ENCODE measurements at regions not wholly inside any gene's neighbourhood (a gene's known extent, or its start where the extent isn't known, plus 50 kb on each side); places are given as distances from the start of the nearest gene placed in this dataset.

DNA sequence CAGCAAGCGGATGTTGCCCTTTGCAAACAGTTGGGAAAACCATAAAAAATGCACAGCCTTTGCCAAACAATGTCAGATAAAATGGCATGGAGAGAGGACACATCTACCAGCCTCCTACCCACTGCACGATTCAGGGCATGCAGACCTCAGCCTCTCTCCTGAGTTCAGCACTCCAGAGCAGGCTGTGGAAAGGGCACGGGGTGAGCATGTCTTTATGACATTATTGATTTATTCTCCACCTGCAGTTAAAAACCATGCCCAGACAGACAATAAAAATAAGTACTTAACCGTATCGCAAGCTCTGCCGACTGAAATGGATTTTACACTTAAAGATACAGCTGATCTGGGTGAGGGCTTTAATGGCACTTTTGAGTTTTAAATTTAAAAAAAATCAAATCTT, 127.1 kb downstream of the MAF start:
- Histone ChIP-seq H3K27ac (ENCODE audit: low read depth, low read length) (no peak overlapping the region), H2BK120ac (replicated peaks; ENCODE audit: low read depth, low read length) (no peak overlapping the region), H3K4me2 (ENCODE audit: insufficient read depth in 1 of 2, low read depth in 2 of 2, low read length in 2 of 2) (no peak overlapping the region), H3K79me1 (ENCODE audit: low read depth, low read length) (no peaks in the 10 kb centered on the region), H3K4me3 (ENCODE audit: extremely low read depth in 1 of 4, insufficient read depth in 2 of 4, low read depth in 3 of 4, low read length in 4 of 4) (no peak overlapping the region), H3K14ac (ENCODE audit: insufficient read length) (no peak overlapping the region), H3K27me3 (replicated peaks in 1 of 4; ENCODE audit: control insufficient read depth in 3 of 4, extremely low read depth in 1 of 4, insufficient read depth in 3 of 4, low read length in 3 of 4) (no peaks in the 10 kb centered on the region), H3K4me1 (replicated peaks in 1 of 4; ENCODE audit: control insufficient read depth in 3 of 4, insufficient read depth in 4 of 4, low read length in 3 of 4) (no peaks in the 10 kb centered on the region), H3K4ac (replicated peaks; ENCODE audit: insufficient read length, low read depth, low read length) (no peak overlapping the region), H4K5ac (ENCODE audit: insufficient read length, low read depth, low read length) (no peak overlapping the region), H3K23me2 (ENCODE audit: low read depth, low read length) (no peaks in the 10 kb centered on the region), H2BK12ac (ENCODE audit: low read depth, low read length) (no peak overlapping the region), H3K23ac (ENCODE audit: insufficient read length) (no peak overlapping the region), H3K9me3 (ENCODE audit: insufficient read depth in 2 of 2, low read depth in 1 of 2, low read length in 1 of 2) (no peaks in the 10 kb centered on the region), H3K18ac (ENCODE audit: extremely low read depth, low read length) (no peak overlapping the region), H4K20me1 (replicated peaks in 1 of 2; ENCODE audit: control insufficient read depth in 1 of 2, insufficient read depth in 2 of 2, low read length in 2 of 2) (no peaks in the 10 kb centered on the region), H3K56ac (replicated peaks; ENCODE audit: insufficient read length, low read depth, low read length) (no peak overlapping the region), H2AK5ac (ENCODE audit: low read depth, low read length) (no peak overlapping the region), H3K9ac (replicated peaks in 1 of 4; ENCODE audit: extremely low read depth in 1 of 4, low read depth in 3 of 4, low read length in 3 of 4) (no peak overlapping the region; a peak in 1 of 7 replicates), H3K79me2 (ENCODE audit: control insufficient read depth in 1 of 2, insufficient read depth in 2 of 2, low read length in 2 of 2) (no peaks in the 10 kb centered on the region), H3K36me3 (ENCODE audit: control insufficient read depth in 2 of 4, insufficient read depth in 4 of 4, low read length in 3 of 4) (no peaks in the 10 kb centered on the region), H2AFZ (ENCODE audit: low read length) (no peak overlapping the region), H4K8ac (ENCODE audit: extremely low read depth, insufficient read depth, low read length) (no peak overlapping the region), H2BK5ac (ENCODE audit: low read depth, low read length) (no peak overlapping the region), H4K91ac (replicated peaks; ENCODE audit: insufficient read length, low read length) (no peak overlapping the region), H2BK15ac (ENCODE audit: low read length) (no peak overlapping the region), H2BK20ac (ENCODE audit: low read length) (no peak overlapping the region)
- CTCF ChIA-PET (ENCODE audit: partially characterized antibody) = no interaction called here
- TF ChIP-seq RBBP5 (IDR thresholded peaks at IDR 0.05; ENCODE audit: borderline replicate concordance, low read depth, low read length) (no peak), TCF12 (IDR thresholded peaks at IDR 0.05; ENCODE audit: low read depth, low read length) (no peak), HDAC2 (IDR thresholded peaks at IDR 0.05; ENCODE audit: borderline replicate concordance in 1 of 2, low read depth in 2 of 2, low read length in 2 of 2) (no peak), CTBP2 (IDR thresholded peaks at IDR 0.05; ENCODE audit: borderline replicate concordance, insufficient read depth, insufficient read length, low read length) (no peak), SIN3A (conservative IDR thresholded peaks at IDR 0.05 in 1 of 2, IDR thresholded peaks at IDR 0.05 in 1 of 2; ENCODE audit: low read depth in 1 of 2, low read length in 2 of 2) (no peak), SRF (IDR thresholded peaks at IDR 0.05; ENCODE audit: low read depth, low read length) (no peak), HDAC6 (IDR thresholded peaks at IDR 0.05; ENCODE audit: low read depth, low read length) (no peak), RFX5 (IDR thresholded peaks at IDR 0.05; ENCODE audit: borderline replicate concordance, low read depth, low read length) (no peak), CREB1 (IDR thresholded peaks at IDR 0.05) (no peak), KDM4A (IDR thresholded peaks at IDR 0.05; ENCODE audit: low read depth, low read length, severe bottlenecking) (no peak), SP1 (IDR thresholded peaks at IDR 0.05; ENCODE audit: low read depth, low read length) (no peak)
- TF ChIP-seq, protein P1, sequence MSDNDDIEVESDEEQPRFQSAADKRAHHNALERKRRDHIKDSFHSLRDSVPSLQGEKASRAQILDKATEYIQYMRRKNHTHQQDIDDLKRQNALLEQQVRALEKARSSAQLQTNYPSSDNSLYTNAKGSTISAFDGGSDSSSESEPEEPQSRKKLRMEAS (IDR thresholded peaks at IDR 0.05) = no peak
- POLR2A ChIA-PET (ENCODE audit: partially characterized antibody) = no interaction called here
- DNase-seq (ENCODE audit: low read depth in 1 of 2, low spot score in 2 of 2) (no peak), FAIRE-seq (no peak)
- 96% methylated on average over 6 of the region's 6 CpGs; no CpG with 5 or more reads in 1 of the 2 experiments for WGBS, 2 experiments (ENCODE audit: extremely low coverage in 1 of 2, insufficient coverage in 1 of 2, insufficient read length in 1 of 2, insufficient replicate concordance in 2 of 2, low coverage in 1 of 2, low lambda C conversion rate in 2 of 2, missing lambda C conversion rate in 1 of 2)

Measured in H1 (cell line).